ENCODE measurements at regions not wholly inside any gene's neighbourhood (a gene's known extent, or its start where the extent isn't known, plus 50 kb on each side); places are given as distances from the start of the nearest gene placed in this dataset.
A peak's percentile ranks its signal among the peaks of the same experiment; 100 is the strongest.

DNA sequence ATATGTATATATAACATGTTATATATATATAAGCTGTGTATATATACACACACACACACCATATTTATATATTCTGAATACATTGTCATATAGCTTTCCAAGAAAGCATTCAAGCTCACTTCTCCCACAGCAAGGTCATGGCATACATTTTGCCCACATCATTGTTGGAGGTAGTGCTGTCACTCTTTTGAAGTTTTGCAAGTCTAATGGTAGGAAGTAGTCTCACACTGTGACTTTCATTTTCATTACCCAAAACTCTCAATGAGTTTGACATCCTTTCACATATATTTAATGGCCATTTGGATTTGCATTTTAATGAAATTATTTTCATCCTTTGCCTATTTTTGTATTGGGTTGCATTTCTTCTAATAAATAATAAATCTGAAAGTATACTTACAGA is 59.8 kb upstream of the COX7C start (continued):
- TF ChIP-seq, protein P1, sequence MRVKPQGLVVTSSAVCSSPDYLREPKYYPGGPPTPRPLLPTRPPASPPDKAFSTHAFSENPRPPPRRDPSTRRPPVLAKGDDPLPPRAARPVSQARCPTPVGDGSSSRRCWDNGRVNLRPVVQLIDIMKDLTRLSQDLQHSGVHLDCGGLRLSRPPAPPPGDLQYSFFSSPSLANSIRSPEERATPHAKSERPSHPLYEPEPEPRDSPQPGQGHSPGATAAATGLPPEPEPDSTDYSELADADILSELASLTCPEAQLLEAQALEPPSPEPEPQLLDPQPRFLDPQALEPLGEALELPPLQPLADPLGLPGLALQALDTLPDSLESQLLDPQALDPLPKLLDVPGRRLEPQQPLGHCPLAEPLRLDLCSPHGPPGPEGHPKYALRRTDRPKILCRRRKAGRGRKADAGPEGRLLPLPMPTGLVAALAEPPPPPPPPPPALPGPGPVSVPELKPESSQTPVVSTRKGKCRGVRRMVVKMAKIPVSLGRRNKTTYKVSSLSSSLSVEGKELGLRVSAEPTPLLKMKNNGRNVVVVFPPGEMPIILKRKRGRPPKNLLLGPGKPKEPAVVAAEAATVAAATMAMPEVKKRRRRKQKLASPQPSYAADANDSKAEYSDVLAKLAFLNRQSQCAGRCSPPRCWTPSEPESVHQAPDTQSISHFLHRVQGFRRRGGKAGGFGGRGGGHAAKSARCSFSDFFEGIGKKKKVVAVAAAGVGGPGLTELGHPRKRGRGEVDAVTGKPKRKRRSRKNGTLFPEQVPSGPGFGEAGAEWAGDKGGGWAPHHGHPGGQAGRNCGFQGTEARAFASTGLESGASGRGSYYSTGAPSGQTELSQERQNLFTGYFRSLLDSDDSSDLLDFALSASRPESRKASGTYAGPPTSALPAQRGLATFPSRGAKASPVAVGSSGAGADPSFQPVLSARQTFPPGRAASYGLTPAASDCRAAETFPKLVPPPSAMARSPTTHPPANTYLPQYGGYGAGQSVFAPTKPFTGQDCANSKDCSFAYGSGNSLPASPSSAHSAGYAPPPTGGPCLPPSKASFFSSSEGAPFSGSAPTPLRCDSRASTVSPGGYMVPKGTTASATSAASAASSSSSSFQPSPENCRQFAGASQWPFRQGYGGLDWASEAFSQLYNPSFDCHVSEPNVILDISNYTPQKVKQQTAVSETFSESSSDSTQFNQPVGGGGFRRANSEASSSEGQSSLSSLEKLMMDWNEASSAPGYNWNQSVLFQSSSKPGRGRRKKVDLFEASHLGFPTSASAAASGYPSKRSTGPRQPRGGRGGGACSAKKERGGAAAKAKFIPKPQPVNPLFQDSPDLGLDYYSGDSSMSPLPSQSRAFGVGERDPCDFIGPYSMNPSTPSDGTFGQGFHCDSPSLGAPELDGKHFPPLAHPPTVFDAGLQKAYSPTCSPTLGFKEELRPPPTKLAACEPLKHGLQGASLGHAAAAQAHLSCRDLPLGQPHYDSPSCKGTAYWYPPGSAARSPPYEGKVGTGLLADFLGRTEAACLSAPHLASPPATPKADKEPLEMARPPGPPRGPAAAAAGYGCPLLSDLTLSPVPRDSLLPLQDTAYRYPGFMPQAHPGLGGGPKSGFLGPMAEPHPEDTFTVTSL (CRISPR knock-in tag; IDR thresholded peaks at IDR 0.05; ENCODE audit: borderline replicate concordance) = no peak
- TF ChIP-seq KLF13 (CRISPR knock-in tag; IDR thresholded peaks at IDR 0.05) (no peak), ZNF747 (CRISPR knock-in tag; IDR thresholded peaks at IDR 0.05; ENCODE audit: borderline replicate concordance) (no peak), ZFP1 (CRISPR knock-in tag; IDR thresholded peaks at IDR 0.05) (no peak), ZFYVE20 (CRISPR knock-in tag; IDR thresholded peaks at IDR 0.05; ENCODE audit: borderline replicate concordance, low read depth) (no peak)

DNA sequence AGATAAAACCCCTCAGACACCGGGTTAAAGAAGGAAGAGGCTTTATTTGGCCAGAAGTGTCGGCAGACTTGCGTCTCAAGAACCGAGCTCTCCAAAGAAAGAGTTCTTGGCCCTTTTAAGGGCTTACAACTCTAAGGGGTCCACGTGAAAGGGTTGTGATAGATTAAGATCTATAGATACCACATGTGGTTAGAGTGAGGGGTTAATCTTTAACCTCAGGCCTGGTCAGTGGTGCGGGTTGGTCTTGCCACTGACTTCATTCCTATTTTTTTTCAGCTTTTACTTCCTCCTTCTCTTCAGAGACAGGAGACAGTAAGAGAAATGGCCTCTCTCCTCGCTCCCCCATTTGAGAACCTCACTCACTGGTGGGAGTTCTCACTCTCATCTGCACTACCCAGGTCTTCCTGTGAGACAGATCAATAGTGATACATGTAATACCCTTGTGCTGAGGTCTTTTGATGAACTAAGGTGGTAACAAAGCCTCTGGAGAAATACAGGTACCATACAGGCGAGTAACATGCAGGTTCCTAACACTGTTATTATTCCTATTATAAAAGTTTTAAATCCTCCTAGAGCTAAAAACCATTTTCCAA is 52.4 kb upstream of the COX7C start:
- in situ Hi-C loops (cut with HindIII; ENCODE audit: extremely low pct_ligation_motif_present, low pct_unique_long_range_greater_than_20kb) = no loop called here
- H3K4me1 ChIP-seq (ENCODE audit: insufficient read depth, low read length) = peaks cover 17% of the 10 kb centered on the region
- H3K4me2 ChIP-seq (ENCODE audit: low read depth, low read length) = peak overlapping the region; percentile 62
- H3K79me2 ChIP-seq (ENCODE audit: insufficient read depth, low read length) = no peaks in the 10 kb centered on the region
- FAIRE-seq = no peak
- WGBS (ENCODE audit: low lambda C conversion rate) = 32% methylated on average over 8 of the region's 8 CpGs
- H3K9ac ChIP-seq (ENCODE audit: insufficient read depth, low read depth, low read length) = peak overlapping the region; percentile 36; the same call in 1 of the 2 replicates
- H3K27me3 ChIP-seq (ENCODE audit: control insufficient read depth in 1 of 2, insufficient read depth in 2 of 2, low read length in 2 of 2) = no peaks in the 10 kb centered on the region
- intact Hi-C loops (cut with micrococcal nuclease; ENCODE audit: unreplicated experiment) = loop anchor here (10.0 kb wide), 1 partner anchor 110 kb away; no protein-coding TSS in a partner anchor
- peak; percentile 9 for DNase-seq (ENCODE audit: low spot score)
- peak overlapping the region; percentile 68 for H2AFZ ChIP-seq (ENCODE audit: low read length)
- H4K20me1 ChIP-seq (ENCODE audit: insufficient read depth, low read length) = no peaks in the 10 kb centered on the region
- no peak overlapping the region for H3K4me3 ChIP-seq (replicated peaks in 1 of 3; ENCODE audit: insufficient read depth in 1 of 3, low read depth in 2 of 3, low read length in 3 of 3)
- no peak overlapping the region for H3K27ac ChIP-seq (ENCODE audit: extremely low read length, insufficient read depth, low read length)
- ATAC-seq = peak; percentile 87
- ChIA-PET POLR2A (no interaction called here), CTCF (ENCODE audit: low intra/inter-chr PET ratio, low total read pairs) (no interaction called here)
- H3K36me3 ChIP-seq (replicated peaks in 1 of 2; ENCODE audit: control insufficient read depth in 1 of 2, insufficient read depth in 2 of 2, low read length in 2 of 2) = no peaks in the 10 kb centered on the region
- no TSS peak for BruUV-seq (replicated peaks)
- peaks cover 3% of the 10 kb centered on the region; the same call in 1 of the 2 replicates for H3K9me3 ChIP-seq (ENCODE audit: low read length)
- TF ChIP-seq, protein P2, sequence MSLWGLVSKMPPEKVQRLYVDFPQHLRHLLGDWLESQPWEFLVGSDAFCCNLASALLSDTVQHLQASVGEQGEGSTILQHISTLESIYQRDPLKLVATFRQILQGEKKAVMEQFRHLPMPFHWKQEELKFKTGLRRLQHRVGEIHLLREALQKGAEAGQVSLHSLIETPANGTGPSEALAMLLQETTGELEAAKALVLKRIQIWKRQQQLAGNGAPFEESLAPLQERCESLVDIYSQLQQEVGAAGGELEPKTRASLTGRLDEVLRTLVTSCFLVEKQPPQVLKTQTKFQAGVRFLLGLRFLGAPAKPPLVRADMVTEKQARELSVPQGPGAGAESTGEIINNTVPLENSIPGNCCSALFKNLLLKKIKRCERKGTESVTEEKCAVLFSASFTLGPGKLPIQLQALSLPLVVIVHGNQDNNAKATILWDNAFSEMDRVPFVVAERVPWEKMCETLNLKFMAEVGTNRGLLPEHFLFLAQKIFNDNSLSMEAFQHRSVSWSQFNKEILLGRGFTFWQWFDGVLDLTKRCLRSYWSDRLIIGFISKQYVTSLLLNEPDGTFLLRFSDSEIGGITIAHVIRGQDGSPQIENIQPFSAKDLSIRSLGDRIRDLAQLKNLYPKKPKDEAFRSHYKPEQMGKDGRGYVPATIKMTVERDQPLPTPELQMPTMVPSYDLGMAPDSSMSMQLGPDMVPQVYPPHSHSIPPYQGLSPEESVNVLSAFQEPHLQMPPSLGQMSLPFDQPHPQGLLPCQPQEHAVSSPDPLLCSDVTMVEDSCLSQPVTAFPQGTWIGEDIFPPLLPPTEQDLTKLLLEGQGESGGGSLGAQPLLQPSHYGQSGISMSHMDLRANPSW (CRISPR knock-in tag; IDR thresholded peaks at IDR 0.05; ENCODE audit: borderline replicate concordance) = no peak
- TF ChIP-seq ELF3 (CRISPR knock-in tag; IDR thresholded peaks at IDR 0.05) (peak; percentile 96), DNMT3B (CRISPR knock-in tag; conservative IDR thresholded peaks at IDR 0.05) (no peak), GATAD2A (CRISPR knock-in tag; IDR thresholded peaks at IDR 0.05) (peak; percentile 20; the same call in 1 of the 2 replicates)
- TF ChIP-seq, protein P3, sequence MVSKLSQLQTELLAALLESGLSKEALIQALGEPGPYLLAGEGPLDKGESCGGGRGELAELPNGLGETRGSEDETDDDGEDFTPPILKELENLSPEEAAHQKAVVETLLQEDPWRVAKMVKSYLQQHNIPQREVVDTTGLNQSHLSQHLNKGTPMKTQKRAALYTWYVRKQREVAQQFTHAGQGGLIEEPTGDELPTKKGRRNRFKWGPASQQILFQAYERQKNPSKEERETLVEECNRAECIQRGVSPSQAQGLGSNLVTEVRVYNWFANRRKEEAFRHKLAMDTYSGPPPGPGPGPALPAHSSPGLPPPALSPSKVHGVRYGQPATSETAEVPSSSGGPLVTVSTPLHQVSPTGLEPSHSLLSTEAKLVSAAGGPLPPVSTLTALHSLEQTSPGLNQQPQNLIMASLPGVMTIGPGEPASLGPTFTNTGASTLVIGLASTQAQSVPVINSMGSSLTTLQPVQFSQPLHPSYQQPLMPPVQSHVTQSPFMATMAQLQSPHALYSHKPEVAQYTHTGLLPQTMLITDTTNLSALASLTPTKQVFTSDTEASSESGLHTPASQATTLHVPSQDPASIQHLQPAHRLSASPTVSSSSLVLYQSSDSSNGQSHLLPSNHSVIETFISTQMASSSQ (IDR thresholded peaks at IDR 0.05; ENCODE audit: low read depth) = peak; percentile 79; the same call in 1 of the 2 replicates
- TF ChIP-seq, protein P3 (CRISPR knock-in tag; IDR thresholded peaks at IDR 0.05; ENCODE audit: borderline replicate concordance) = peak; percentile 70; the same call in 1 of the 2 replicates

Measured in HepG2 (cell line).